DMS114 treated with DMSO at 0.1 percent for 48 hours (cell line): ENCODE measurements at regions not wholly inside any gene's neighbourhood (a gene's known extent, or its start where the extent isn't known, plus 50 kb on each side); places are given as distances from the start of the nearest gene placed in this dataset.
"Not testable (repeated sequence)": the region's sequence is repeated elsewhere in the genome, so short reads cannot be mapped to it uniquely, and the experiment has no call there.

ENCODE experiments used
- DNase-seq: peaks from one replicate; lab custom pipeline; 2025; ENCODE audit not compliant: unreplicated experiment; lab: John Stamatoyannopoulos, UW

GRCh38 chr4:18439311-18439710, 417.8 kb upstream of the LCORL start:
- no peak for DNase-seq

DNA sequence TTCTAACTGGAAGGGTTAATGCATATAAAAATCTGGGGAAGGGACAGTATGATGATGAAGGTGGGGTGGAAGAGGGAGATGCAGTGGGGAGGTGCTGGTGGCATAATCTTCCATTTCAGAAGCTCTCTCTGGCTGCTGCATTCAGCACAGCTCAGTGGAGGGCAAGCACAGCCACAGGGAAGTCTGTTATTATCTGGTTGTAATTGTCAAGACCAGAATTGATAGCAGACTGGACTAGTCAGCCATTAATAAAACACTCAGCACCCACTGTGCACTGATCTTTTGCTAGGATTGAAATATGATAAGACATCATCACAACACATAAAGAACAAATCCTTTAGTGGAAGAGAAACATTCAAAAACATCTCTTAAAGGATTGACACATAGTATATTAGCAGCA, 414.2 kb upstream of the LCORL start:
- DNase-seq = no peak

- no peak for DNase-seq
Measured at GRCh38 chr4:18422685-18423084, 401.1 kb upstream of the LCORL start.

- DNase-seq = no peak
Measured at GRCh38 chr4:18421519-18421918, 400.0 kb upstream of the LCORL start.

DNA sequence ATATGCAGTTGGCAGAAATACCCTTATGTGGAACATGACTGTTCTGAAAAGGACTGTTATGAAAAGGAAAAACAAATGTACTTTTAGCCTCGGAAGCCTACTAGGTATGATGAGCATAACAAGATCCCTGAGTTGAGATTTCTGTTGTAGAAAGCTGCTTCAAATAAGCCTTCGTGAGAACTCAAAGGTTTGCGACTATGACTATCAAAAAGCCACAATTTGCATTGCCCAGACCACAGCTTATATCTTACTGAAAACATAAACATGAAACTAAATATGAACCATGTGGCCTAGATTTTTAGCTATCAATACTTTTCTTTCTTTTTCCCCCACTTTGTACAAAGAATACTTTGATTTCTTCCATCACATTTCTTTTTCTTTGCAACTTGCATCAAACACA, 398.2 kb upstream of the LCORL start:
- DNase-seq = no peak

DNA sequence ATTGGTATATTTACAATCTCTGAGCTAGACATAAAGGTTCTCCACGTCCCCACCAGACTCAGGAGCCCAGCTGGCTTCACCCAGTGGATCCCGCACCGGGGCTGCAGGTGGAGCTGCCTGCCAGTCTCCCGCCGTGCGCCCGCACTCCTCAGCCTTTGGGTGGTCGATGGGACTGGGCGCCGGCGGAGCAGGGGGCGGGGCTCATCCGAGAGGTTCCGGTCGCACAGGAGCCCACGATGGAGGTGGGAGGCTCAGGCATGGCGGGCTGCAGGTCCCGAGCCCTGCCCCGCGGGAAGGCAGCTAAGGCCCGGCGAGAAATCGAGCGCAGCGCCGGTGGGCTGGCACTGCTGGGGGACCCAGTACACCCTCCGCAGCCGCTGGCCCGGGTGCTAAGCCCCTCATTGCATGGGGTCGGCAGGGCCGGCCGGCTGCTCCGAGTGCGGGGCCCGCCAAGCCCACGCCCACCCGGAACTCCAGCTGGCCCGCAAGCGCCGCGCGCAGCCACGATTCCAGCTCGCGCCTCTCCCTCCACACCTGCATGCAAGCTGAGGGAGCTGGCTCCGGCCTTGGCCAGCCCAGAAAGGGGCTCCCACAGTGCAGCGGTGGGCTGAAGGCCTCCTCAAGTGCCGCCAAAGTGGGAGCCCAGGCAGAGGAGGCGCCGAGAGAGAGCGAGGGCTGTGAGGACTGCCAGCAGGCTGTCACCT, 396.8 kb upstream of the LCORL start:
- not testable (repeated sequence) for DNase-seq

DNA sequence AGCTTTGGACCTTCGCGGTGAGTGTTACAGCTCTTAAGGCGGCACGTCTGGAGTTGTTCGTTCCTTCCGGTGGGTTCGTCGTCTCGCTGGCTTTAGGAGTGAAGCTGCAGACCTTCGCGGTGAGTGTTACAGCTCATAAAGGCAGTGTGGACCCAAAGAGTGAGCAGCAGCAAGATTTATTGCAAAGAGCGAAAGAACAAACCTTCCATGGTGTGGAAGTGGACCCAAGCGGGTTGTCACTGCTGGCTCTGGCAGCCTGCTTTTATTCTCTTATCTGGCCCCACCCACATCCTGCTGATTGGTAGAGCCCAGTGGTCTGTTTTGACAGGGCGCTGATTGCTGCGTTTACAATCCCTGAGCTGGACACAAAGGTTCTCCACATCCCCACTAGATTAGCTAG, 396.1 kb upstream of the LCORL start:
- not testable (repeated sequence) for DNase-seq

DNA sequence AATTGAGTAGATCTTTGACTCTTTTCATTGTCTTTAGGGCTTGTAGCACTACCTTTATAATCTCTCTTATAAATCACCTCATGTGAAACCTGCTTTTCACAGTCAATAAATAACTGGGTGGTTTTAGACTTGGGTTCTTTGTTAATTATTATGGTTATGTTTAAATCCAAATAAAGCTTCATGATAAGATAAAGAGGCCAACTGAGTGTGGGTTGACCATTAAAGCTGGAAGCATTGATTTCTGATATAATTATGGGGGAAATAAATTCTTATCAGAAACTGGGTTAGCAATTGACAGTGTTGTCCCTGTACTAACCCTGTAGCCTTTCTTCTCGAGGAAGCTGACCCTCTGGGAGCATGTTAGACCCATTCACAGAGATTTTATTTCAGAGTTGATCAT, 384.7 kb upstream of the LCORL start:
- DNase-seq = no peak

DNA sequence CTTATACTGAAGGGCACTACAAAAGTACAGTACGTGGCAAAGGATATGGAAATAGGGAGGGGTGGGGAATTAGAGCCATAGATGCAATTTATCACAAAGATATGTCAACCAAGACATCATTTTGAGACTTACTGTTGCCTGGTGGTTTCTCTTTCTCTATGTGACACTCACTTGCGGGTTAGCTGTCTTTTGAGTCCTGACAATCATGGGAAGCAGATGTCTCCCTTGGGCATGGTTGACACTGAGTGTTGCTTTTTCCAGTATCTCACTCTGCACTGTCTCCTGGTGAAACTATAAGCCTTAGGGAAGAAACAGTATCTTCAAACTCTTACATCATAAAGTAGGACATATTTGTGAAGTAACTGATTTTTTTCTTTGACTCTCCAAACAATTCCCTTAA, 383.5 kb upstream of the LCORL start:
- DNase-seq = no peak

GRCh38 chr4:18404642-18405041, 383.1 kb upstream of the LCORL start:
- no peak for DNase-seq

DNA sequence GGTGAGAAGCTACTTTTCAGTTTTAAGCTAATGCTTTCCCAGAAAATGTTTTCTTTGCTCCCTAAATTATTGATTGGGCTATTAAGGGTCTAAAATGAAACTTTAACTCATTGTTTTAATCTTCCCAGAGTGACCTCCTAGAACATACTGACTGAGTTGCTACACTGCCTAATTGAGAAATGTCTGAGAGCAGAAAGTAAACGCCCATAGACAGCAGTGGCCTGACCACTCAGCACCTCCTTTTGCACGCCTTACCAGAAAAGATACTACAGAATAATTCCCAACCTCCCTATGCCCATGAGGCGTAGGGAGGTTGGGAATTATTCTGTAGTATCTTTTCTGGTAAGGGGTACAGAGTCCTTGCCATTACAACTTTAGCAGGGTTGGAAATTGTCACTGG, 381.8 kb upstream of the LCORL start:
- no peak for DNase-seq

DNA sequence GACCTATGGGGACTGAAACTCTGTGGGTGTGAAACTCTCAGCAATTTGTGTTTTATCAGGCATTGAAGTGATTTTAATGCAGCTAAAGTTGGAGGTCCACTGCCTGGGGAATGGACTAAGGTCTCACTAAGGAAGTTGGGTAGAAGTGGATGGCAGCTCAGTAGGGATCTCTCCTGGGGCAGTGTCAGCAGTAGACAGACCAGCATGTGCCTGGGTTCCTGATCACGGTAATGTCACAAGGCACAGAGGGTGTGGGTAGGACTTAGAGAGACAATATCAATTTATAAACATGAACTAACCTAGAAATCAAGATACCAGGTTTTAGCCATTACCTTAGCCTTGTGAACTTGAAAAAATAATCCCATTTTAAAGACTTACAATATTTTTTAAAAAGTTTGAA, 380.3 kb upstream of the LCORL start:
- no peak for DNase-seq

DNA sequence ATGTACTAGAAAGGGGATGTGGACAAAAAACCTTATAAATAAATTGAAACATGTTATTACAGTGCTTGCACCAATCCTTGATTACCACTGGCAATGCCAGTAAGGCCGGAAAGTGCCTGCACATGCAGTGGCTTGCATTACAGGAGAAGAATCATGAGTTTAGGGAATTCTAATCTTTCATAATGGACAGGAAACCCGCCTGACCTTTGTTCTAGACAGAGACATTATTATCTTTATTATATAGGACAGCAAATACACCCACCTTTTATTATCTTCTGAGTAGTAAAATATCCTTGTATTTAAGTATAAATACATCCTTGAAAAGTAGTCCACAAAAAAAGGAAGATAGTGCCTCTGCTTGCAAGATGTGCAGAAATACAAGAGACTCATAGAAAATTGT, 379.9 kb upstream of the LCORL start:
- DNase-seq = no peak

- no peak for DNase-seq
Measured at GRCh38 chr4:18398661-18399060, 377.1 kb upstream of the LCORL start.

DNA sequence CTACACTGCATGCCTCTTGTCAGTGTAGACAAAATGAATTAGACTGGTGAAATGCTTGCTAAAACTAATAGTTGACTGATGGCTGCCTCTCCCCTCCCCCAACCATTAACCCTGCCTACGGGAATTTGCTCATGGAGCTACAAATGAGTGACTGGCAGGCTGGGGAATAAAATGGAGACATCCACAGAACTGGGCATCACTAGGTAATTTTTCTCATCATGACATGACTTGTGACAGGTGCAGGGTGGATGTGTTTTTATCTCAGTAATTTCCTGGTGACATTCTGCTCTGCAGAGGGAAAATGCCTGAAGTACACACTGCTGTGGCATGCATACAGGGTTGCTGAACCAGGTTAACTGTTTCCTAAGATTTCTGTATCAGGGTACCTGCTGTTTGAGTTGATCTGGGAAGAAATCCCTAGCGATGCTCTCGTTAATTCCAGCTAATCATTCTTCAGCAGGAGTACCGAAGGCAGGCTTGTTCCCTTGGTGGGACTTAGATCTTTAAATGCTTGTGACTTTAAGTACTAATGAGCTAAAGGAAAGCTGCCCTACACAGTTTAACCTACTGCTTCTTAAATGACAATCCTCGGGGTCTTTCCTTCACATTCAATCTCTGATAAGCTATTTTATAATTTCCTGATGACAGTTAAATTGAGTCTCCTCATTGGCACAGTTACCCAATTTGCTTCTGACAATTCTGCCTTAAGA, 376.3 kb upstream of the LCORL start:
- DNase-seq = no peak

GRCh38 chr4:18394656-18395055, 373.1 kb upstream of the LCORL start:
- DNase-seq = no peak

- DNase-seq = no peak
Measured at GRCh38 chr4:18391354-18391728, 369.8 kb upstream of the LCORL start.

- DNase-seq = no peak
Measured at GRCh38 chr4:18390655-18391353, 369.2 kb upstream of the LCORL start.

GRCh38 chr4:18389115-18389514, 367.6 kb upstream of the LCORL start:
- DNase-seq = no peak

GRCh38 chr4:18388039-18388438, 366.5 kb upstream of the LCORL start:
- DNase-seq = no peak

DNA sequence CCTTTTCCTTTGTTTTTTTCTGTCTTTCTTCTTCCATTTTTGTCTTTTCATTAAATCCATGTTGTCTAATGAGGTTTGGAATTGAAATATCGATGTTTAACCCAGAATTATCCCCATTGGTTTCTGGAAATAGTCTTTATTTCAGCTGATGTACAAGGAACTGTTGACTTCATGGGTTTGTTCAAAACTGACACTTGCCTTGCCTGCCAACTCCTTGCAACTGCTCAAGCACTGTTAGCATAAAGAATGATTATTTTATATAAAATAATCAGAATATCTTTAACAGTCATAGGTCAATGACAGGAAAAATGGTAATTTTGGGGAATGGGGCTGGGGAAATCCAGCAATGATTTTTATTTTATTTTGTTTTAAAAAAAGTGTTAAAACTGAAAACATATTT, 359.6 kb upstream of the LCORL start:
- DNase-seq = no peak

- DNase-seq = no peak
Measured at GRCh38 chr4:18369561-18369960, 348.0 kb upstream of the LCORL start.
